Right lobe of liver (tissue), 4 donors: ENCODE measurements at regions not wholly inside any gene's neighbourhood (a gene's known extent, or its start where the extent isn't known, plus 50 kb on each side); places are given as distances from the start of the nearest gene placed in this dataset.

Experiments used
- CTCF ChIP-seq, 4 donors: fragments of 200-600 bp in 3 of 4; fragments of 450-650 bp in 1 of 4; IDR thresholded peaks; one replicate each; pipeline versions ENCODE4 v1.5.1 to v1.8.0; 2016 to 2022; ENCODE audit warnings: antibody characterized with exemption in 4 of 4, mild to moderate bottlenecking in 2 of 4
- POLR2A ChIP-seq: fragments of 450-650 bp; IDR thresholded peaks from one replicate; pipeline ENCODE4 v1.6.1; 2017; ENCODE audit warnings: antibody characterized with exemption, mild to moderate bottlenecking
- donor health status: DM: no; HTN: no; CAD: no.
- donor health status: DM: no; HTN: no; CAD: no.
- donor health status: DM: no; HTN: yes; CAD: no.

GRCh38 chr12:58202933-58203718 lies 261.8 kb downstream of the ATP23 start:
- no peak for TF ChIP-seq CTCF (IDR thresholded peaks at IDR 0.05)
- TF ChIP-seq POLR2A: no peak
